CD4-positive, alpha-beta memory T cell (primary cell): ENCODE measurements at regions not wholly inside any gene's neighbourhood (a gene's known extent, or its start where the extent isn't known, plus 50 kb on each side); places are given as distances from the start of the nearest gene placed in this dataset.
A peak's percentile ranks its signal among the peaks of the same experiment; 100 is the strongest.
"Not testable (repeated sequence)": the region's sequence is repeated elsewhere in the genome, so short reads cannot be mapped to it uniquely, and the experiment has no call there.

Experiments
- CTCF ChIA-PET: fragments of 350-600 bp; sonication (Branson Sonifier 250); formaldehyde crosslinking; loops from one replicate; lab custom pipeline; 2021; ENCODE audit warnings: inconsistent platforms; ENCODE audit not compliant: partially characterized antibody; lab: Charles Lee
- POLR2A ChIA-PET: fragments of 350-600 bp; sonication (Branson Sonifier 250); formaldehyde crosslinking; loops from one replicate; lab custom pipeline; 2021; ENCODE audit not compliant: partially characterized antibody; lab: Charles Lee
- DNase-seq, 5 donors: peaks; one replicate each; pipeline versions ENCODE4 v3.0.0 to v3.0.0-alpha.2; 2020 to 2022; ENCODE audit warnings: mixed read lengths in 1 of 5
- H3K27ac ChIP-seq: one replicate; pipeline ENCODE4 v1.7.0; 2013; ENCODE audit warnings: low read depth, low read length
- H3K27me3 ChIP-seq: 2 replicates; pipeline ENCODE4 v1.7.0; 2013; ENCODE audit warnings: mild to moderate bottlenecking, low read length, moderate library complexity; ENCODE audit not compliant: insufficient read depth
- H3K36me3 ChIP-seq: 2 replicates; pipeline ENCODE4 v1.7.0; 2013; ENCODE audit warnings: mild to moderate bottlenecking, low read length, moderate library complexity; ENCODE audit not compliant: insufficient read depth
- H3K4me1 ChIP-seq: 2 replicates; pipeline ENCODE4 v1.7.0; 2013; ENCODE audit warnings: mild to moderate bottlenecking, low read length, moderate library complexity; ENCODE audit not compliant: insufficient read depth
- H3K4me3 ChIP-seq, 2 donors: one replicate each; pipeline ENCODE4 v1.7.0; 2013; ENCODE audit warnings: low read length in 2 of 2, mild to moderate bottlenecking in 1 of 2
- H3K9me3 ChIP-seq, 2 donors: one replicate each; pipeline ENCODE4 v1.7.0; 2013; ENCODE audit warnings: low read length in 2 of 2, control low read depth in 1 of 2; ENCODE audit not compliant: control insufficient read depth in 1 of 2
- H3K27ac Mint-ChIP-seq, 7 donors: one replicate each; pipeline ENCODE4 v1.8.0; 2020 to 2021; ENCODE audit warnings: mixed read lengths in 7 of 7, mild to moderate bottlenecking in 6 of 7, inconsistent platforms in 3 of 7, moderate library complexity in 3 of 7
- H3K27me3 Mint-ChIP-seq, 2 donors: one replicate each; pipeline ENCODE4 v1.8.0; 2020 to 2021; ENCODE audit warnings: mixed read lengths in 2 of 2
- H3K36me3 Mint-ChIP-seq, 2 donors: one replicate each; pipeline ENCODE4 v1.8.0; 2020 to 2021; ENCODE audit warnings: mixed read lengths in 2 of 2, inconsistent platforms in 1 of 2, mild to moderate bottlenecking in 1 of 2
- H3K4me1 Mint-ChIP-seq, 4 donors: one replicate each; pipeline ENCODE4 v1.8.0; 2020 to 2021; ENCODE audit warnings: mixed read lengths in 4 of 4, mild to moderate bottlenecking in 1 of 4
- H3K4me3 Mint-ChIP-seq, 8 donors: one replicate each; pipeline ENCODE4 v1.8.0; 2020 to 2021; ENCODE audit warnings: mixed read lengths in 8 of 8, mild to moderate bottlenecking in 7 of 8, moderate library complexity in 6 of 8, inconsistent platforms in 3 of 8
- H3K9me3 Mint-ChIP-seq, 8 donors: one replicate each; pipeline ENCODE4 v1.8.0; 2020 to 2021; ENCODE audit warnings: mixed read lengths in 8 of 8, mild to moderate bottlenecking in 5 of 8, inconsistent platforms in 3 of 8, moderate library complexity in 1 of 8
- intact Hi-C: fragments of 100-400 bp; cut with micrococcal nuclease; formaldehyde crosslinking; loops from one replicate; pipeline ENCODE4 v1.15.1; 2023

GRCh38 chrX:41024335-41024734 lies 60.9 kb upstream of the USP9X start:
- POLR2A ChIA-PET, DNase-seq, H3K36me3 Mint-ChIP-seq, H3K27me3 Mint-ChIP-seq, H3K27me3 ChIP-seq, intact Hi-C loops, H3K9me3 Mint-ChIP-seq, H3K27ac ChIP-seq, H3K4me3 ChIP-seq, H3K4me1 Mint-ChIP-seq, H3K36me3 ChIP-seq, H3K4me1 ChIP-seq, H3K9me3 ChIP-seq, H3K27ac Mint-ChIP-seq, CTCF ChIA-PET, H3K4me3 Mint-ChIP-seq: not testable (repeated sequence)

GRCh38 chrX:41024755-41025154 lies 60.5 kb upstream of the USP9X start:
- H3K9me3 Mint-ChIP-seq: peaks cover 0 to 9% (median 3%) of the 10 kb centered on the region in 8 donors

GRCh38 chrX:41025926-41026701 lies 59.1 kb upstream of the USP9X start:
- no peak overlapping the region for H3K27ac ChIP-seq
- no peak overlapping the region for H3K4me3 ChIP-seq
- no peaks in the 10 kb centered on the region for H3K27me3 ChIP-seq
- ChIA-PET POLR2A (no interaction called here), CTCF (no interaction called here)
- Mint-ChIP-seq H3K27me3 (no peaks in the 10 kb centered on the region), H3K36me3 (peaks cover 0 to 4% of the 10 kb centered on the region in 2 donors), H3K4me3 (no peak overlapping the region), H3K4me1 (no peaks in the 10 kb centered on the region), H3K9me3 (peaks cover 0 to 9% (median 3%) of the 10 kb centered on the region in 8 donors), H3K27ac (no peak overlapping the region)
- H3K4me1 ChIP-seq: no peaks in the 10 kb centered on the region
- no peaks in the 10 kb centered on the region for H3K36me3 ChIP-seq
- DNase-seq: no peak
- intact Hi-C loops: no loop called here
- H3K9me3 ChIP-seq: no peaks in the 10 kb centered on the region

More at GRCh38 chrX:41024755-41025154, 60.5 kb upstream of the USP9X start:
- peaks cover 0 to 4% of the 10 kb centered on the region in 2 donors for H3K36me3 Mint-ChIP-seq
- Histone ChIP-seq H3K4me3 (no peak overlapping the region), H3K4me1 (no peaks in the 10 kb centered on the region), H3K27ac (no peak overlapping the region), H3K27me3 (no peaks in the 10 kb centered on the region), H3K36me3 (no peaks in the 10 kb centered on the region), H3K9me3 (no peaks in the 10 kb centered on the region)
- H3K4me3 Mint-ChIP-seq: no peak overlapping the region
- POLR2A ChIA-PET: no interaction called here
- DNase-seq: no peak
- intact Hi-C loops: no loop called here
- CTCF ChIA-PET: no interaction called here
- peak overlapping the region in 1 of 7 donors; percentile 46 for H3K27ac Mint-ChIP-seq
- no peaks in the 10 kb centered on the region for H3K4me1 Mint-ChIP-seq
- no peaks in the 10 kb centered on the region for H3K27me3 Mint-ChIP-seq

- H3K4me3 Mint-ChIP-seq: no peak overlapping the region
- H3K4me1 Mint-ChIP-seq: no peaks in the 10 kb centered on the region
- H3K27me3 Mint-ChIP-seq: no peaks in the 10 kb centered on the region
- Histone ChIP-seq H3K36me3 (no peaks in the 10 kb centered on the region), H3K27me3 (no peaks in the 10 kb centered on the region), H3K4me3 (no peak overlapping the region), H3K27ac (no peak overlapping the region), H3K9me3 (no peaks in the 10 kb centered on the region), H3K4me1 (no peaks in the 10 kb centered on the region)
- intact Hi-C loops: no loop called here
- no peak for DNase-seq
- peaks cover 0 to 9% (median 3%) of the 10 kb centered on the region in 8 donors for H3K9me3 Mint-ChIP-seq
- ChIA-PET POLR2A (no interaction called here), CTCF (no interaction called here)
- H3K36me3 Mint-ChIP-seq: peaks cover 0 to 4% of the 10 kb centered on the region in 2 donors
- no peak overlapping the region for H3K27ac Mint-ChIP-seq
Measured at GRCh38 chrX:41026702-41027078, 58.6 kb upstream of the USP9X start.

- H3K9me3 ChIP-seq: no peaks in the 10 kb centered on the region
- H3K4me3 ChIP-seq: no peak overlapping the region
- H3K27me3 Mint-ChIP-seq: no peaks in the 10 kb centered on the region
- ChIA-PET POLR2A (no interaction called here), CTCF (no interaction called here)
- no peak overlapping the region for H3K27ac ChIP-seq
- no peak overlapping the region for H3K27ac Mint-ChIP-seq
- peaks cover 0 to 3% (median 0%) of the 10 kb centered on the region in 8 donors for H3K9me3 Mint-ChIP-seq
- H3K36me3 Mint-ChIP-seq: no peaks in the 10 kb centered on the region
- no peaks in the 10 kb centered on the region for H3K36me3 ChIP-seq
- no peaks in the 10 kb centered on the region for H3K4me1 ChIP-seq
- H3K4me1 Mint-ChIP-seq: no peaks in the 10 kb centered on the region
- no peak overlapping the region for H3K4me3 Mint-ChIP-seq
- no peaks in the 10 kb centered on the region for H3K27me3 ChIP-seq
- no peak for DNase-seq
- intact Hi-C loops: no loop called here
Measured at GRCh38 chrX:41029332-41029731, 55.9 kb upstream of the USP9X start.

- H3K9me3 ChIP-seq: no peaks in the 10 kb centered on the region
- H3K27me3 Mint-ChIP-seq: no peaks in the 10 kb centered on the region
- no peak overlapping the region for H3K27ac ChIP-seq
- H3K27me3 ChIP-seq: no peaks in the 10 kb centered on the region
- ChIA-PET POLR2A (no interaction called here), CTCF (no interaction called here)
- no peak overlapping the region for H3K4me3 ChIP-seq
- no peak overlapping the region for H3K27ac Mint-ChIP-seq
- H3K4me1 ChIP-seq: no peaks in the 10 kb centered on the region
- intact Hi-C loops: no loop called here
- H3K36me3 ChIP-seq: no peaks in the 10 kb centered on the region
- no peaks in the 10 kb centered on the region for H3K36me3 Mint-ChIP-seq
- H3K4me1 Mint-ChIP-seq: no peaks in the 10 kb centered on the region
- H3K4me3 Mint-ChIP-seq: no peak overlapping the region
- no peak for DNase-seq
- no peaks in the 10 kb centered on the region for H3K9me3 Mint-ChIP-seq
Measured at GRCh38 chrX:41031256-41031967, 53.8 kb upstream of the USP9X start.

GRCh38 chrX:41033299-41033698 lies 51.9 kb upstream of the USP9X start:
- H3K36me3 Mint-ChIP-seq: no peaks in the 10 kb centered on the region
- no peak overlapping the region for H3K4me3 ChIP-seq
- H3K27me3 Mint-ChIP-seq: no peaks in the 10 kb centered on the region
- no peak overlapping the region for H3K27ac Mint-ChIP-seq
- H3K4me1 ChIP-seq: no peaks in the 10 kb centered on the region
- H3K27ac ChIP-seq: no peak overlapping the region
- no peak for DNase-seq
- no peaks in the 10 kb centered on the region for H3K27me3 ChIP-seq
- H3K36me3 ChIP-seq: no peaks in the 10 kb centered on the region
- H3K9me3 ChIP-seq: no peaks in the 10 kb centered on the region
- intact Hi-C loops: no loop called here
- POLR2A ChIA-PET: no interaction called here
- H3K9me3 Mint-ChIP-seq: no peaks in the 10 kb centered on the region
- no peaks in the 10 kb centered on the region for H3K4me1 Mint-ChIP-seq
- no peak overlapping the region for H3K4me3 Mint-ChIP-seq
- CTCF ChIA-PET: no interaction called here
